NT2/D1 (cell line): ENCODE measurements at regions not wholly inside any gene's neighbourhood (a gene's known extent, or its start where the extent isn't known, plus 50 kb on each side); places are given as distances from the start of the nearest gene placed in this dataset.

Experiments used
- DNase-seq: peaks from one replicate; pipeline ENCODE4 v3.0.0-alpha.2; 2011; ENCODE audit warnings: low read depth, low spot score
- H3K27me3 ChIP-seq: 2 replicates; pipeline ENCODE4 v1.6.0; 2011; ENCODE audit warnings: mild to moderate bottlenecking; ENCODE audit not compliant: insufficient read length, insufficient read depth
- H3K36me3 ChIP-seq: 2 replicates; pipeline ENCODE4 v1.6.1; 2011; ENCODE audit warnings: mild to moderate bottlenecking, low read length, mixed read lengths; ENCODE audit not compliant: insufficient read depth, insufficient read length
- H3K4me1 ChIP-seq: 2 replicates; pipeline ENCODE4 v1.5.1; 2011; ENCODE audit not compliant: insufficient read depth, insufficient read length
- H3K4me3 ChIP-seq: 2 replicates; pipeline ENCODE4 v1.5.1; 2011; ENCODE audit warnings: low read depth; ENCODE audit not compliant: insufficient read length
- H3K9ac ChIP-seq: 2 replicates; pipeline ENCODE4 v1.6.0; 2011; ENCODE audit warnings: low read depth; ENCODE audit not compliant: insufficient read length
- H3K9me3 ChIP-seq: 2 replicates; pipeline ENCODE4 v1.5.1; 2011; ENCODE audit warnings: mild to moderate bottlenecking, low read length; ENCODE audit not compliant: insufficient read depth
- SUZ12 ChIP-seq: IDR thresholded peaks from 2 replicates; pipeline ENCODE4 v1.6.1; 2011; ENCODE audit not compliant: insufficient read length, insufficient read depth; ENCODE audit errors: extremely low read depth
- YY1 ChIP-seq: IDR thresholded peaks from 2 replicates; pipeline ENCODE4 v1.6.1; 2011; ENCODE audit not compliant: insufficient read length, insufficient read depth
- ZNF274 ChIP-seq: IDR thresholded peaks from 2 replicates; pipeline ENCODE4 v1.6.1; 2011; ENCODE audit warnings: mild to moderate bottlenecking, low read depth, low read length

GRCh38 chr3:99509224-99509623 lies 129.2 kb upstream of the COL8A1 start:
- H3K9ac ChIP-seq: no peak overlapping the region

GRCh38 chr3:99508191-99508590 lies 130.2 kb upstream of the COL8A1 start:
- TF ChIP-seq ZNF274 (no peak), YY1 (no peak), SUZ12 (no peak)
- no peaks in the 10 kb centered on the region for H3K36me3 ChIP-seq
- H3K9ac ChIP-seq: no peak overlapping the region
- no peaks in the 10 kb centered on the region for H3K27me3 ChIP-seq
- no peak for DNase-seq
- H3K9me3 ChIP-seq: no peaks in the 10 kb centered on the region
- no peaks in the 10 kb centered on the region for H3K4me1 ChIP-seq
- no peak overlapping the region for H3K4me3 ChIP-seq

More at GRCh38 chr3:99509224-99509623, 129.2 kb upstream of the COL8A1 start:
- Histone ChIP-seq H3K4me3 (no peak overlapping the region), H3K9me3 (no peaks in the 10 kb centered on the region), H3K36me3 (no peaks in the 10 kb centered on the region), H3K27me3 (no peaks in the 10 kb centered on the region), H3K4me1 (no peaks in the 10 kb centered on the region)
- no peak for DNase-seq
- no peak for TF ChIP-seq YY1
- no peak for TF ChIP-seq SUZ12
- no peak for TF ChIP-seq ZNF274

- Histone ChIP-seq H3K9ac (no peak overlapping the region), H3K27me3 (no peaks in the 10 kb centered on the region), H3K4me3 (no peak overlapping the region), H3K36me3 (no peaks in the 10 kb centered on the region), H3K9me3 (no peaks in the 10 kb centered on the region), H3K4me1 (no peaks in the 10 kb centered on the region)
- no peak for TF ChIP-seq YY1
- no peak for TF ChIP-seq SUZ12
- TF ChIP-seq ZNF274: no peak
- DNase-seq: no peak
Measured at GRCh38 chr3:99505646-99506269, 132.6 kb upstream of the COL8A1 start.

- Histone ChIP-seq H3K4me1 (no peaks in the 10 kb centered on the region), H3K9me3 (no peaks in the 10 kb centered on the region), H3K4me3 (no peak overlapping the region), H3K9ac (no peak overlapping the region), H3K27me3 (no peaks in the 10 kb centered on the region), H3K36me3 (no peaks in the 10 kb centered on the region)
- no peak for DNase-seq
- TF ChIP-seq ZNF274: no peak
- no peak for TF ChIP-seq YY1
- no peak for TF ChIP-seq SUZ12
Measured at GRCh38 chr3:99505200-99505599, 133.2 kb upstream of the COL8A1 start.

GRCh38 chr3:99504258-99504657 lies 134.1 kb upstream of the COL8A1 start:
- no peak overlapping the region for H3K4me3 ChIP-seq
- H3K9me3 ChIP-seq: no peaks in the 10 kb centered on the region
- no peak overlapping the region for H3K9ac ChIP-seq
- no peaks in the 10 kb centered on the region for H3K36me3 ChIP-seq
- no peak for TF ChIP-seq ZNF274
- no peak for TF ChIP-seq YY1
- no peak for TF ChIP-seq SUZ12
- no peaks in the 10 kb centered on the region for H3K27me3 ChIP-seq
- H3K4me1 ChIP-seq: no peaks in the 10 kb centered on the region
- DNase-seq: no peak

- no peak overlapping the region for H3K4me3 ChIP-seq
- no peak overlapping the region for H3K9ac ChIP-seq
- H3K9me3 ChIP-seq: no peaks in the 10 kb centered on the region
- no peaks in the 10 kb centered on the region for H3K27me3 ChIP-seq
- H3K4me1 ChIP-seq: no peaks in the 10 kb centered on the region
- no peak for DNase-seq
- H3K36me3 ChIP-seq: no peaks in the 10 kb centered on the region
- TF ChIP-seq YY1: no peak
Measured at GRCh38 chr3:99503350-99503749, 135.0 kb upstream of the COL8A1 start.

- Histone ChIP-seq H3K36me3 (no peaks in the 10 kb centered on the region), H3K4me1 (no peaks in the 10 kb centered on the region), H3K4me3 (no peak overlapping the region), H3K27me3 (no peaks in the 10 kb centered on the region), H3K9me3 (no peaks in the 10 kb centered on the region), H3K9ac (no peak overlapping the region)
- no peak for TF ChIP-seq YY1
- no peak for TF ChIP-seq ZNF274
- TF ChIP-seq SUZ12: no peak
- no peak for DNase-seq
Measured at GRCh38 chr3:99502871-99503270, 135.5 kb upstream of the COL8A1 start.

- Histone ChIP-seq H3K9me3 (no peaks in the 10 kb centered on the region), H3K27me3 (no peaks in the 10 kb centered on the region)
Measured at GRCh38 chr3:99500485-99500884, 137.9 kb upstream of the COL8A1 start.

More at GRCh38 chr3:99500485-99500884, 137.9 kb upstream of the COL8A1 start:
- Histone ChIP-seq H3K4me1 (no peaks in the 10 kb centered on the region), H3K9ac (no peak overlapping the region), H3K36me3 (no peaks in the 10 kb centered on the region), H3K4me3 (no peak overlapping the region)
- TF ChIP-seq SUZ12 (no peak), ZNF274 (no peak), YY1 (no peak)
- DNase-seq: no peak
